Stimulated activated CD4-positive, alpha-beta T cell treated with anti-CD3 and anti-CD28 coated beads, Interleukin-15, amount 100 ng/mL, for 1 hour (primary cell): ENCODE measurements at regions not wholly inside any gene's neighbourhood (a gene's known extent, or its start where the extent isn't known, plus 50 kb on each side); places are given as distances from the start of the nearest gene placed in this dataset.

Source experiments
- DNase-seq, 2 donors: peaks; one replicate each; pipeline ENCODE4 v3.0.0-alpha.2; 2020; ENCODE audit warnings: low read depth in 1 of 2, low spot score in 1 of 2

DNA sequence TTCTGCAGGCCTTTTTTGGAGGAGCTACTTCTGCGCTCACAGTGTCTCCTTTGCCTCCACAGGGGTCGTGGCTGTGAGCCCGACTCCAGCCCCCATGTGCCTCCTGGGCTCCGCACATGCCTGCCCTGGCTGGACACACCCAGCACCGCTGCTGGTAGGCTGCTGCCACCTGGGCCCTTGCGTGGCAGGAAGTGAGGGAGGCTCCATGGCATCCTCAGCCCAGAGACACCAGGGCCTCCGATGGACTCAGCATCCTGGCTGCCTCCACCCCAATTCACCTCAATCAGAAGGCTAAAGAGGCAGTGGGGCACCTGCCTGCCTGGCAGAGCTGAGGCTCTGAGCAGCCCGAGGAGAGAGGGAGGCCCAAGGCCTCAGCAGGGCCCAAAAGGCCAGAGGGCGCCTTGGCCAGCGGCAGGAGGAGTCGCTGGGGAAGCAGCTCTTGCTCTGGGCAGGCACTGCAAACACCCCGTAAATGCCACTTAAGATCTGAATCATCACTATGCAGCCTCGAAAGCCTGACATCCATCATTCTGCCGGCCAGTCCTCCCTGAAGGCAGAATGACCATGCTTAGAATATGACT lies 68.3 kb upstream of the OTOS start:
- DNase-seq, result no peak

DNA sequence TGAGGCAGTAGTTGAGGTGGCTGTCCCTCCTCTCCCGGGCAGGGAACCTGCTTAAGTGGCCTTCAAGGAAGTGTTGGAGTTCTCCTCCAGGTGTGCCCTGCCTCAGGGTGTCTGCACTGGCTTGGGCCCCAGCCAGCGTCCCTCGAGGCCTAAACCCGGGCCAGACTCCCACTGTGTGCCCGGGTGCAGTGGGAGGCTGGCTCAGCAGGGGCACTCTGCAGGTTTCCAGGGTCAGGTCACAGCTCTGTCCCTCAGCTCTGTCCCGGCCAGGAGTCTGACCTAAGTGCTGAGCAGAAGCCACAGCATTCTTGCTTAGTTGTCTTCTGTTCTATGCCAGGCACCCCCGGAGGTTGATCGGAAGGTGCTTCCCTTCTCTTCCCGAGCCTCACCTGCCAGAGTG lies 69.0 kb upstream of the OTOS start:
- no peak for DNase-seq

DNA sequence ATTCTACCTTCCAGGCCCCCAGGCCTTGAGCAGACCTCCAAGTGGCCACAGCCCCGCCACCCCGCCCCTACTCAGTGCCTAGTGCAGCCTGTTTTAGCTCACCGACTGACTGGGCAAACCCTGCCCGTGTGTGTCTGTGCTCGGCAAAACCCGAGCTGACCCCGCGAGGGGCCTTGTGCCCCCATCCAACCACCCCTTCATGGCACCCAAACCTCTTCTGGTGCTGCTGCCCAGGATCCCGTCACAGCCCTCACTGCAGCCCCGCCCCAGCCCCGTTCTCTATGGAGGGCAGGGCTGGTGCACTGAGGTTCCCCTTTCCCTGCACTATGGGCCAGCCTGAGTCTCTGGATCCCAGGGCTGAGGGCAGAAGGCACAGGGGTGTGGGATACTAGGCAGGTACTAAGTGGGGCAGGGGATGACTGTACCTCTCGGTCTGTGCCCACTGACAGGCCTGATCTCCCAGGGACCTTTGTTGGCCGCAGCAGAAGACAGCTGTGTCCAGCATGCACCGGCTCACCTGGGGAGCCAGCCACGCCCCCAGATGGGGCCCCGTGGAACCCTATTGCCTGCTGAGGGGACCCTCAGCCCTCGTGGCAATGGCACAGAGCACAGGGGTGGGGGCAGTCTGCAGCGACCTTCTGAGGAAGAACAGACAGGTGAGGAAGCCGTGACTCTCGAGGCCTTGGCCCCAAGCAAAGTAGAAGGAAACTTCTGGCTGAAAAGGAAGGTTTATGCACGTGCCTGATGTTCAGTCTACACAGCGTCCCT lies 69.9 kb upstream of the OTOS start:
- no peak for DNase-seq

DNA sequence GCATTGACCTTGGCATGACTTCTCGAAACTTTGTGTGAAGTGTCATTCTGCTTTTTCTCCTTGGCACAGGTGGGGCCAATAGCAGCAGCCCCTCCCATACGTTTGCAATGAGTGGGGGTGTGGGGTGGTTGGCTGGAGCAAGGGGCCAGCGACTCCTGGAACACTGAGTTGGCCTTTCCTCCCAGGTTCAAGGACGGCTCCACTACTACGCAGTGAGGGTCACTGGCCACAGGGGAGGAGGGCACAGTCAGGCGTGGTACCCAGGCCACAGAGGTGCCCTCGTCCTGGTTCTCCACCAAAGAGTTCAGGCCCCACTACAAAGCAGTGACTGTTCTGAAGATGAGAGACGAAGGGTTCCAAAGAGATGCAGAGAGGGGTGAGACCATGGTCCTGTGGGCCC lies 70.6 kb upstream of the OTOS start:
- DNase-seq, result no peak

DNA sequence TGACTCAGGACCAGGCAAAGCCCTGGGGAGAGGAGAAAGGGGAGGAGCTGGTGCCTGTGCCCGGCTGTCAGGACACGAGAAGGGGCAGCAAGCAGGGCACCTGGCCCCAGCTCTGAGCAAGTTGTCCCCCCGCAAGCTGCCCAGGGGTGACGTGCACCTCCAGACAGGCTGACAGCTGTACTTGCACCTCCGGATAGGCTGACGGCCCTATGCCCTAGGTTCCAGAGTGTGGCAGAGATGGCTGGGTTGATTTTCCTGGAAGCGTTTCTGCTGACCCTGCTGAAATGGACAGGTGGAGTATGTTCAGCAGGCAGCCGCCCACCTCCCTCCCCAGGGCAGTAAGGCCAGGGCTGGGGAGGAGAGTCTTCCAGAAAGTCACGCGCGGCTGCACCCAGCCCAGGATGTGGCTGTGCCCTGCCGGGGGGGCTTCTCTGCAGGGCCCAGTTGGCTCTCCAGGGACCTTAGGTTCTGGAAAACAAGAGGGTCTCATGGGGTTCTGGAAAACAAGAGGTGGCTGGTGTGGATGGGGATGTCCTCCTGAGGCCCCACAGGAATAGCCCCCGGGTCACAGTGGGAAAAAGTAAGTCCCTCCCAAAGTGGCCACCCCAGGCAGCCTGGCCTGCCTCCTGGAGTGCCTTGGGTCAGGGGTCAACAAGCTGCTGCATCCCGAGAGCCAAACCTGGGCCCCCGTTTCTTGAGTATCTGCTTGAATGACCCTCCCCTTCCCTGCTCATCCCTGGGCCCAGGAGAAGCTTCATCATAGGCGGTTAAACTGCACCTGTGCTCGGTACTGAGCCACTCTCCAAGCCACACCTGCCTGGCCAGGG lies 71.4 kb upstream of the OTOS start:
- DNase-seq, result no peak

DNA sequence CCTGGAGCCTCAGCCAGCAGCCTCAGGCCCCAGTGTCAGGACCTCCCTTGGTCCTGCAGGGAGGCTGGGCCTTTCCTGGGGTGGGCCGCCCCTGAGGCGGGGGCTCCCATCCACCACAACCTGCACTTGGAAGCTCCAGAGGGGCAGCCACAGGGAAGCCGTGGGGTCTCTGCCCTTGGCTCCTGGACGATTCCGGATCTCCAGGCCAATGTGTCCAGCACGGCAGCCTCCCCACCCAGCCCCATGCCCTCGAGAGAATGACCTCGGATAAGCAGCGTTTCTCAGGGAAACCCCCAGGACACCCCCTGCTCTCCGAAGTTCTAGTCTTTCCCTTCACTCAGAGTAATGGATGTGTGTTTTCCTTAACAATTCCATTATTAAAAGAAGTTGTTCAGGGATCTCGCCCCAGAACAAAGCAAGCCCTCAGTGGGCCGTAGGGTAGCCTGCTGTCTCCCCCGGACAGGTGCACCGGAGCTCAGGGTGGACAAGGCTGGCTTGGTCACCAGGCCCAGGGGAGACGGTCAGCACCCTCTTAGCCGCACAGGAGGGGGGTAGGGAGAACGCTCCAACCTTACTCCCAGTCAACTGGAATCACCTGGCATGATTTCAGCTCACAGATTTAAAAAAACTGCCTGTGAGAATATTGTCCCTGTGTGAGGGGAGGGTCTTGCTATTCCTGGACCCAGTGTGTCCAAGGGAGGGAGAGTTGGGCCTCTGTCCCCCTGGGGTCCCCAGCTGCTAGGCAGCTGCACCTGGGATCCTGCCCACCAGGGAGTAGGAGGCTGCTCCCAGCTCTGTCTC lies 72.2 kb upstream of the OTOS start:
- DNase-seq, result no peak

DNA sequence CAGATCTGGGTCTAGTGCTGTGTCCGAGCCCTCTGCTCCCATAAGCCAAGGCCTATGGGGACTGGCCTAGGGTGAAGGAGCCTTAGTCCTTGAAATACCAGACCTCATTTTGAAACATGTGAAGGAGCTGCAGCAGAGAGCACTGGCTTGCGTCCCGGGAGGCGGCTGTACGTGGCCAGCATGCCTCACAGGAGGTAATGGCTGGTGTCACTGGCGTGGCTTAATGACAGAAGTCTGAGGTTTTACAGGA lies 72.7 kb upstream of the OTOS start:
- DNase-seq, result no peak

DNA sequence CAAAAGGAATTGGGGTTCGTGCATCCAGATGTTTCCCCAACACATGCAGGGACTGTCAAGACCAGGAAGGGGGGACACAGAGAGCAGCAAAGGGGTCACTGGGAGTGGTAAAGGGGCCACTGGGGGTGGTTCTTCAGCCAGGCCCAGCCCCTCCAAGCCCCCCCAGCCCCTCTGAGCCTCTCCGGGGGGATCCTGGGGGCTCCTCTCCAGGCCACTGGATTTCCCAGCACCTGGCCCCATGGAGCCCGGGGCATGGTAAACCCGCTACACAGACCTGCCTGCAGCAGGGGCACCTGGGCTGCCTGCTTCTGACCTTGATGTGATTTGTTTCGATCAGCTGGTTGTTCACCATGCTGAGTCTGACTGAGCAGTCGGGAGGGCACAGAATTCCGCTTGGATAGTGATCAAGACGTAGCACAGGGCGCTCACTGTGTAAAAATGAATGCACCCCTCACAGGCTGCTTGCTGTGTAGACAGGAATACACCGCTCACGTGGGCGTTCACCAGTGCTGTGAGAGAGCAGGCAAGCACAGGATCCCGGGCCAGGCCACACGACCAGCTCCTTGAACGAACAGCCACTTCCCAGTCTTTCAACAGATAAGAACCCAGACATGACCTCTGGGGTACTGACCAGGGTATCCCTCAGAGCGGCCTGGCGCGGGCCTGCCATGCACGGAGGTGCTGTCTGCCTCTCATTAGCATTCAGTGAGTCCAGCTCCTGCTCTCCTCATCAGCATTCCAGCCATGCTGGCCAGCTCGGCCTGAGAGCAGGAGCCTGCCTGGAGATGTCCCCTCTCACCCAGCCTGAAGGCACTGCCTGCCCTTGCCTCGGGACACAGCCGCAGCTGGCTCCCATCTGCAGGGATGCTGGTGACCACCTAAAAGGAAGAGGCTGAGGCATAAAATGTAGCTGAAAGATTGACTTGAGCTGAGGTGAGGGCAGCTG lies 73.3 kb upstream of the OTOS start:
- DNase-seq, result no peak

DNA sequence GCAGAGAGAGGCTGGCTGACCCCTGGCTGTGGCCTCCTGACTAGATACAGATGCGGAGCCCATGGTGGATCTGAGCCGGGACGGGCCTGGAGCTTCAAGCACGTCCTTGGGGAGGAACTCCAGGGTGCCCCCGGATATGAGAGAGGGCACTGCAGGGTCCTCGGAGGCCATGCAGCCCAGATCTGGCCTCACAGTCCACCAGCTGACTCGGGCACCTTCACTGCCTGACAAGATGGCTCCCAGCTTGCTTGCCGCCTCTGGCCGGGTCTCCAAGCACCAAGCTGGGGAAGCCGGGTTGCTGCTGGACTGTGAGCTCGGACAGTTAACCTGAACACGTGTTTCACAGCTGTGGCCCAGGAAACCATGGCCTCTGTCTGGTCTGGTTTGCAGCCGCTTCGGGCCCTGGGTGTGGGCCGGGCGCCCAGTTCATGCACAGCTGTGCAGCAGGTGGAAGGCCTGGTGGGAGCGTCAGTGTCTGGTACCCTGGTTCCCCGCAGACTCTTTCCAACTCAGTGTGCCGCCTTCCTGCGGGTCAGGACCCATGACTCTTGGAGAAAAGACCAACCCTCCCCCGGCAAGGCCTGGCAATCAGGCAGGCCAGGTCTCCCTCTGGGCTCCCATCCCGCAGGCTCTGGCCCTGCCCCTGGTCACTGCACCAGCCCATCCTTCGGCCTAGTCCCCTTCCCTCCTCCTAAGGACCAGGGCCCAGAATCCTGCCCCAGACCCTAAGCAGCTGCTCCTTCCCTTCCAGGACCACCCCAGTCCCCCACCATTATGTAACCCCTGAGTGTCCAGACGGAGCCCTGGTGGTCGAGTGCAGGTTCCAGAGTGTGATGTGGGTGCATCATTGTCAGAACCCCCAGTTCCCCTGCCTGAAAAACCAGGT lies 74.6 kb upstream of the OTOS start:
- no peak for DNase-seq

DNA sequence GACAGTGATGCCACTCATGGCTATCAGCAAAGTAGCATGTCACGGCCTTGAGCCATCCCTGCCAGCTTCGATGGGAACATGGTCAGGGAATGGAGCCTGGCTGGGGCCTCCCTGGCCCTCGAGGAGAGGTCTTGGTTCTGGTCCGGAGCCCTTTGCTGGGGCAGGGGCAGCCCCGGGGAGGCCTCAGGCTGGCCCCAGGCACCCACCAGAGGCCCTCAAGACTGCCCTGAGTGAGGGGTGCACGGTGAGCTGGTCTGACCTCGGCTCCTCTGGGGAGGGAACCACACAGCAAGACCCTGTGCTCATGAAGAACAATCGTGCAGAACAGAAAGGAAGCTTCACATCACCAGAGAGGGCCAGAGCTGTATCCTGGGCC lies 75.2 kb upstream of the OTOS start:
- no peak for DNase-seq

DNA sequence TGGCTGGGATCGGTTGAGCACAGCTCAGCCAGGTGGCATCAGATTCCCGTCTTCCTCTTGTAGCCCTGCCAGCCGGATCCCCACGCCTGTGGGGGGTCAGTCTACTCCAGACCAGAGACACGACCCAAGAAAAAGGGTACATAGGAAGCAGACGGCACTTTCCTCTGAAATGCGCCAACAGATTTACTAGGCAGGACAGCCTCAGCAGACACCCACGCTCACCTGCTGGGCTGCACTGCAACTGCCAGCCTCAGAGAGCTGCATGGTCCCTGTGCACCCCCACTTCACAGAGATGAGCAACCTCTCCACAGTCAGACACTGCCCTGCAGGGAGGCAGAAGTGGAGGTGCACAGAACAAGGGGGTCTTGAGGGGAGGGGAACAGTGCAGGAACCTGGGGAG lies 75.7 kb upstream of the OTOS start:
- no peak for DNase-seq

DNA sequence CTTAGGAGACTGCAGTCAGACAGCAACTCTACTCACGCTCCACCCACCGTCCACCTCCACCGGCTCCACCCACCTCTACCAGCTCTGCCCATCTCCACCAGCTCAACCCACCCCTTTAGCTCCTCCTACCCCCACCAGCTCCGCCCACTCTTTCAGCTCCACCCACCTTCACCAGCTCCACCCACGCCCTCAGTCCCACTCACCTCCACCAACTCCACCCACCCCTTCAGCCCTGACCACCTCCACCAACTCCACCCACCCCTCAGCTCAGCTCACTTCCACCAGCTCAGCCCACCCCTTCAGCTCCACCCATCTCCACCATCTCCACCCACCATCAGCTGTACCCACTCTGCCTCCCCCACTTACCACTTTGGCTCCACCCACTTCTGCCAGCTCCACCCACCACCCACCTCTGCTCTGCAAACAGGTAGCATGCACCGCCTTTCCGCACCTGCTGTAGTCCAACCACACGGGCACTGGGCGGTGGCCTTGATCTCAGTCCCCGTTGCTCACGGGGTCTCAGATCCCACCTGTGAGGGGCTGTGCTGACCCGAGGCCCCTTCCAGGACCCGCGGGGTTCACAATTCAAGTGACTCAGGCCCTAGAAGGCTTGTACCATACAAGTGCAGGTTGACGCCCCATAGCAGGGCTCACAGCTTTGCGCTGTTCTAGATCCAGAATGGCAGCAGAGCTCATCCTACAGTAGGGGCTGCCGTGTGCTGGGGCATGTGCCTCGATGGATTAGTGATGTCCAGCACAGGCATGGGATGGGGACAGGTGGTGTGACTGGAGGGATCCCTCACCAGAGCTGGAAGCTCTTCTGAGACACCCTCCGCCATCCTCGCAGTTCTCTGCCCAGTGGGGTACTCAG lies 77.2 kb upstream of the OTOS start:
- no peak for DNase-seq

DNA sequence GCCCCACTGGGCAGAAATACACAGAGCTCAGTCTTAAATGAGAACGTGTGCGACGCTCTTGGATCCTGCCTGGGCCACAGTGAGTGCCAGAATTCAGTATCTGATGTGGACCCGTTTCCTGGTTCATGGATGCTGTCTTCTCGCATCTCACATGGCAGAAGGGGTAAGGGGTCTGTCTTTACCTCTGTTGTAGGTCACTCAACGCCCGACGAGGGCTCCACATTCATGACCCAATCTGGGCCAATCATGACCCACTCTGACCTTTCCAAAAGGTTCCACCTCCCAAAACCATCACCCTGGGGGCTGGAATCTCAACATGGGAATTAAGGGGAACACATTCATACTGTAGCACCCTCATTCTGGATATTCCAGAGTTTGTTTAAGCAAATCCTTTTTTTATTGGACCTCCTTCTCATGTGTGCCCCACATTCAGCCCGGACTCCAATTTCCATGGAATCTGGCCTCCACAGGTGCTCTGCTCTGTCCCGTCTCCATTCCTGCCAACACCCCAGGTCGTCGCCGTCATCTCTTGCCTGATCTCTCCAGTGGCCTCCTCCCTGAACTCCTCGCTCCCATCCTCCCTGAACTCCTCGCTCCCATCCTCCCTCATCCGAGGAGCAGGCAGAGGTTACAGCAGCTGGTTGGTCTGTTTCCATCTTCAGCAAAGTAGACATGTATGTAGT lies 78.9 kb upstream of the OTOS start:
- DNase-seq, result no peak

DNA sequence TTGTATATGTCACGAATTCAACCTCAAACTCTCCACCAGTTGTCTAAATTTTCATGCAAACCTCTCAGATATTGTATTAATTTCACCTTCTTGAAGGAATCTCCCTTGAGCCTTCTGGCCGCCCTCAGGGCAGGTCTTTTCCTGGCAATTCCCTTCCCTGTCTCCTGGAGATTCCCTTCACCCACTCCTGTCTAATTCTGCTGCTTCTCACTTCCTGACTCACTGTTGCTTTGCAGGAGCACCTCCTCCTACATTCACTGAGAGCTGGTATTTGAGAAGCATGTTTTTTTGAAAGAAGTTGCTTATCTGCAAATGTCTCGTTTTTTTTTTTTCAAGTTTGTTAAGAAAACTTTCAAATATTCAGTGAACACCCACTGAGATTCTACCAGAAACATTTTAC lies 79.9 kb upstream of the OTOS start:
- no peak for DNase-seq

DNA sequence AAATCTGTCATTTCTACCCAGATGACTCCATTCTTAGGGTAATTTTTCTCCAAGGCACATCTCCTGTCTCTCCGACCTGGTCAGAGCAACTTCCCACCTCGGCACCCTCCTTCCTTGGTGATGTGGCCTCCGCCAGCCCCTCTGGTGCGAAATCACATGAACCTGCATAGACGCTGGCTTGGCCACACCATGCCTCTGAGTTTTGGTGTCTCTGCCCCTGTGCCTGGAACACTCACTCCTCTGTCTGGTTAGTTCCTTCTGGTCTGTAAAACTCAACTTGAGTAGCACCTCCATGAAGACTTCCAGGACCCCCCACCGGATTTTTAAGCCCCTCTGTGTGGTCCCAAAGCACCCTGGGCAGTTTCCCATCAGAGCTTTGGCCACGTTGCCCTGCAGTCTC lies 83.2 kb upstream of the OTOS start:
- no peak for DNase-seq

DNA sequence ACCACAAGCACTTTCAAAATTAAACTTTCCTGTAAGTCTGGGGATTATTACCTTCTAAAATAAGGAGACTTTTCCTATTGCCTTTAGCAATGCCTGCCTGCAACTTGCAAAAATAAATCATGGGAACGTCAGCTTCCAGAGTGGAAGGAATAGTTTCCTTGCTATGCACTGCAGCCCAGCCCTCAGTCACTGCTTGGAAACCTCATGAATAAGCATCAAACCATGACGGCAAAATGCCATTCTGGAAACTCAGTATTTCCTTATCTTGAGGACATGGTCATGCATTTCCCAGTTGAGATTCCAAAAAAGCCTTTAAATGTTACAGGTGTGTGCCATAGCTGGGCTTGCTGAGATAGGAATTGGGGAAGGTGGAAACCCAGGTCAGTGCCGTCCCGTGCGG lies 84.2 kb upstream of the OTOS start:
- no peak for DNase-seq

DNA sequence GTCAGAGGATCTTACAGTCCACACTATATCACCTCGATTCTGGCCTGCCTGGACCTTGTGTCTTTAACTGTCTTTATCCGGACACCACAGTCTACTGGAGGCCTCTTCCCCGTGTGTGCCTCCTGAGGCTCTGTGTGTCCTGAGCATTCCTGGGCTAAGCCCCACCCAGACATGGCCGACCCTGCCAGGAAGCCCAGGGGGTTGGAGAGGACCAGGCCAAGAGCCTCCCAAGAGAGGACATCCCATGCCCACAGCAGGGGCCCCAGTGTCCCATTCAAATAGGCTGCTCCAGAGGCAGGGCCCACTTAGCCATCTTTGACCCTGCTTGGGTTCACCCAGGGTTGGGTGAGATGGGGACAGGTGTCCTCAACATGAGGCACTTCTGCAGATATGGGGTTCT lies 84.7 kb upstream of the OTOS start:
- no peak for DNase-seq
